K562 (cell line): ENCODE measurements at regions not wholly inside any gene's neighbourhood (a gene's known extent, or its start where the extent isn't known, plus 50 kb on each side); places are given as distances from the start of the nearest gene placed in this dataset.

ENCODE experiments used
- ATAC-seq: fragments of 200-7000 bp; cut with Tn5 transposase; 3 replicates; pipeline ENCODE4 v1.9.1; 2020; ENCODE audit warnings: moderate library complexity
- BruUV-seq: library from RNA; stranded (reverse); fragments of 400-500 nt; replicated peaks from 2 replicates; lab custom pipeline; 2021; lab: Mats Ljungman, UMichigan
- CTCF ChIA-PET: fragments of 300-600 bp; formaldehyde crosslinking; extraction: SDS; loops from one replicate; lab custom pipeline; 2021; ENCODE audit warnings: low intra/inter-chr PET ratio; lab: Yijun Ruan, JAX
- POLR2A ChIA-PET: fragments of 300-600, 350-650 bp; sonication (Branson Sonifier 250); formaldehyde crosslinking; extraction: SDS; loops from one replicate; lab custom pipeline; 2021; ENCODE audit warnings: antibody characterized with exemption, inconsistent platforms; lab: Yijun Ruan, JAX
- DNase-seq, 4 experiments: peaks; one replicate each; pipeline versions ENCODE4 v3.0.0 to v3.0.0-alpha.2; 2011 to 2018; ENCODE audit warnings: low spot score in 3 of 4, mixed read lengths in 3 of 4; ENCODE audit errors: extremely low read depth in 1 of 4
- FAIRE-seq: peaks from 2 replicates; lab custom pipeline; 2011; peaks lifted over from hg19 to GRCh38; lab: Jason Lieb, UNC
- H2AFZ ChIP-seq: 2 replicates; pipeline ENCODE4 v1.6.0; 2011; ENCODE audit warnings: low read depth, low read length, control low read depth, inconsistent platforms
- H3K27ac ChIP-seq: fragments of 200-600 bp; 3 replicates; pipeline ENCODE4 v1.8.0; 2011; ENCODE audit warnings: low read depth, mild to moderate bottlenecking, control low read depth, inconsistent platforms, low read length, moderate library complexity, mixed read lengths; ENCODE audit errors: extremely low read depth
- H3K27me3 ChIP-seq, 2 experiments: fragments of 300-600 bp in 1 of 2; 2 replicates in 1 of 2; 3 replicates in 1 of 2; pipeline versions ENCODE4 v1.6.0 to v1.8.0; 2011; ENCODE audit warnings: inconsistent platforms in 2 of 2, low read length in 2 of 2, mild to moderate bottlenecking in 1 of 2, mixed read lengths in 1 of 2, moderate library complexity in 1 of 2; ENCODE audit not compliant: control insufficient read depth in 2 of 2, insufficient read depth in 2 of 2
- H3K36me3 ChIP-seq: fragments of 300-600 bp; 3 replicates; pipeline ENCODE4 v1.8.0; 2011; ENCODE audit warnings: mild to moderate bottlenecking, low read length, inconsistent platforms; ENCODE audit not compliant: control insufficient read depth, insufficient read depth
- H3K4me1 ChIP-seq, 2 experiments: fragments of 200-600 bp in 1 of 2; replicated peaks in 1 of 2; 2 replicates in 1 of 2; 3 replicates in 1 of 2; pipeline versions ENCODE4 v1.5.1 to v1.8.0; 2011; ENCODE audit warnings: inconsistent platforms in 2 of 2, low read length in 2 of 2, mild to moderate bottlenecking in 1 of 2, mixed read lengths in 1 of 2, moderate library complexity in 1 of 2; ENCODE audit not compliant: control insufficient read depth in 2 of 2, insufficient read depth in 2 of 2
- H3K4me2 ChIP-seq: 2 replicates; pipeline ENCODE4 v1.6.1; 2011; ENCODE audit warnings: low read length, control low read depth, inconsistent platforms, mixed read lengths; ENCODE audit not compliant: insufficient read depth
- H3K4me3 ChIP-seq: fragments of 200-600 bp; sonication (generic), shearing (Covaris generic); 2 replicates; pipeline ENCODE4 v1.5.1; 2016; ENCODE audit warnings: control low read depth, inconsistent platforms
- H3K79me2 ChIP-seq: fragments of 200-600 bp; 3 replicates; pipeline ENCODE4 v1.8.0; 2011; ENCODE audit warnings: low read length, inconsistent platforms; ENCODE audit not compliant: control insufficient read depth, insufficient read depth
- H3K9ac ChIP-seq, 2 experiments: 2 replicates each; pipeline versions ENCODE4 v1.6.0 to v1.6.1; 2011; ENCODE audit warnings: low read depth in 2 of 2, low read length in 2 of 2, control low read depth in 1 of 2, inconsistent platforms in 1 of 2, mild to moderate bottlenecking in 1 of 2, mixed read lengths in 1 of 2; ENCODE audit not compliant: insufficient read depth in 1 of 2
- H3K9me1 ChIP-seq: one replicate; pipeline ENCODE4 v1.6.0; 2011; ENCODE audit warnings: inconsistent platforms, mild to moderate bottlenecking, low read length, moderate library complexity; ENCODE audit not compliant: control insufficient read depth, insufficient read depth
- H3K9me3 ChIP-seq: replicated peaks from 2 replicates; pipeline ENCODE4 v1.5.1; 2011; ENCODE audit warnings: low read depth, low read length, inconsistent platforms; ENCODE audit not compliant: control insufficient read depth, insufficient read depth
- H4K20me1 ChIP-seq: replicated peaks from 2 replicates; pipeline ENCODE4 v1.6.1; 2011; ENCODE audit warnings: low read length, inconsistent platforms, mixed read lengths; ENCODE audit not compliant: control insufficient read depth, insufficient read depth
- FOS ChIP-seq: IDR thresholded peaks from 3 replicates; pipeline ENCODE4 v1.6.1; 2011; ENCODE audit not compliant: insufficient read length; ENCODE audit errors: extremely low read depth
- HMGN3 ChIP-seq: IDR thresholded peaks from 2 replicates; pipeline ENCODE4 v1.6.1; 2011; ENCODE audit warnings: borderline replicate concordance, low read depth, mild to moderate bottlenecking, mixed read lengths, low read length; ENCODE audit not compliant: insufficient read length; ENCODE audit errors: extremely low read depth
- KAT7 ChIP-seq: sonication (generic); formaldehyde crosslinking; IDR thresholded peaks from 2 replicates; pipeline ENCODE4 v1.8.0; 2022; ENCODE audit warnings: missing genetic modification reagents, mild to moderate bottlenecking, borderline replicate concordance
- NCOR1 ChIP-seq: fragments of 450-650 bp; IDR thresholded peaks from 2 replicates; pipeline ENCODE4 v1.6.1; 2016; ENCODE audit warnings: mild to moderate bottlenecking, moderate library complexity
- SAP30 ChIP-seq: fragments of 200-600 bp; sonication (generic); IDR thresholded peaks from 2 replicates; pipeline ENCODE4 v1.6.1; 2012; ENCODE audit warnings: borderline replicate concordance, low read depth, mild to moderate bottlenecking, moderate library complexity, low read length, control low read depth, inconsistent platforms; ENCODE audit not compliant: insufficient read depth, poor library complexity, severe bottlenecking
- STAT5A ChIP-seq: IDR thresholded peaks from 2 replicates; pipeline ENCODE4 v1.6.1; 2012; ENCODE audit warnings: low read length, inconsistent platforms, borderline replicate concordance
- ZNF316 ChIP-seq: fragments of 450-650 bp; IDR thresholded peaks from 2 replicates; pipeline ENCODE4 v1.6.1; 2016
- ZNF644 ChIP-seq: fragments of 200-800 bp; sonication (Bioruptor generic); IDR thresholded peaks from 2 replicates; pipeline ENCODE4 v1.6.1; 2016; ENCODE audit warnings: low read depth, missing genetic modification characterization, missing compliant biosample characterization
- WGBS: fragments of 100-300 bp; shearing (Covaris generic); methylation state at CpG from one replicate; pipeline ENCODE4 v1.1.6; 2016; ENCODE audit warnings: low coverage, mixed read lengths; ENCODE audit not compliant: insufficient coverage; ENCODE audit errors: missing lambda C conversion rate; 5-methylcytosine and 5-hydroxymethylcytosine counted together
- in situ Hi-C: fragments of 300-500 bp; cut with MboI; formaldehyde crosslinking; loops from 4 replicates; pipeline ENCODE4 v1.15.0; 2018; ENCODE audit warnings: inconsistent platforms, mixed read lengths
- intact Hi-C: fragments of 100-400 bp; cut with micrococcal nuclease; formaldehyde crosslinking; loops from 2 replicates; pipeline ENCODE4 v1.14.2; 2022
- TF ChIP-seq, protein P1 (sequence below): fragments of 250-450 bp; sonication (Bioruptor Pico); IDR thresholded peaks from 2 replicates; pipeline ENCODE4 v1.5.0; 2022; ENCODE audit warnings: mild to moderate bottlenecking
- TF ChIP-seq, protein P2 (sequence below): fragments of 250-450 bp; sonication (Bioruptor Pico); IDR thresholded peaks from 2 replicates; pipeline ENCODE4 v1.4.0; 2020; ENCODE audit warnings: mild to moderate bottlenecking, moderate library complexity, borderline replicate concordance
- TF ChIP-seq, protein P3 (sequence below): conservative IDR thresholded peaks from 2 replicates; pipeline ENCODE4 v1.6.1; 2011; ENCODE audit warnings: low read depth, mild to moderate bottlenecking, low read length; ENCODE audit not compliant: control insufficient read depth

DNA sequence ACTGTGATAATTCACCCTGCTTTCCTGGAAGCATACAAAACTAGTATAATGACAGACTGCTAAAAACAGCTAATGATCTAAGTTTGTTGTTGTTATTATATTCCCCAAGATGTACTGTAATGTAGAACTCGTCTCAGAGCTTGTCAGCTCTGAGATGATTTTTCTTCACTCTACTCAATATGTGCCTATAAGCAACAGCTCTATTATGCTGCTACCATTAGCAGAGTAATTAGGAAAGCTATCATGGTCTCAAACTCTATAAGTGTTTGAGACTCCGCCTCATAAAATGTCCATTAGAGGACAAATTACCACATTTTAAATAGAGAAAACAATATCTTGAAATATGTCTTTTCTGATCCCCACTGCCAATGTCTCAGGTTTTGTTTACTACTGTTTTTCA lies 476.5 kb upstream of the PCDH15 start:
- Histone ChIP-seq H3K4me3 (no peak overlapping the region), H3K79me2 (no peaks in the 10 kb centered on the region), H3K9ac (no peak overlapping the region), H2AFZ (no peak overlapping the region), H3K9me3 (no peaks in the 10 kb centered on the region), H3K4me2 (no peak overlapping the region), H3K4me1 (no peaks in the 10 kb centered on the region), H3K36me3 (no peaks in the 10 kb centered on the region), H4K20me1 (no peaks in the 10 kb centered on the region), H3K27ac (no peak overlapping the region), H3K9me1 (no peaks in the 10 kb centered on the region), H3K27me3 (no peaks in the 10 kb centered on the region)
- ATAC-seq (no peak), DNase-seq (no peak), FAIRE-seq (no peak)
- no TSS peak for BruUV-seq
- TF ChIP-seq ZNF644 (tag) (no peak), FOS (no peak), NCOR1 (no peak), ZNF316 (no peak), KAT7 (CRISPR knock-in tag) (no peak), HMGN3 (no peak), SAP30 (no peak), STAT5A (no peak)
- TF ChIP-seq, protein P1, sequence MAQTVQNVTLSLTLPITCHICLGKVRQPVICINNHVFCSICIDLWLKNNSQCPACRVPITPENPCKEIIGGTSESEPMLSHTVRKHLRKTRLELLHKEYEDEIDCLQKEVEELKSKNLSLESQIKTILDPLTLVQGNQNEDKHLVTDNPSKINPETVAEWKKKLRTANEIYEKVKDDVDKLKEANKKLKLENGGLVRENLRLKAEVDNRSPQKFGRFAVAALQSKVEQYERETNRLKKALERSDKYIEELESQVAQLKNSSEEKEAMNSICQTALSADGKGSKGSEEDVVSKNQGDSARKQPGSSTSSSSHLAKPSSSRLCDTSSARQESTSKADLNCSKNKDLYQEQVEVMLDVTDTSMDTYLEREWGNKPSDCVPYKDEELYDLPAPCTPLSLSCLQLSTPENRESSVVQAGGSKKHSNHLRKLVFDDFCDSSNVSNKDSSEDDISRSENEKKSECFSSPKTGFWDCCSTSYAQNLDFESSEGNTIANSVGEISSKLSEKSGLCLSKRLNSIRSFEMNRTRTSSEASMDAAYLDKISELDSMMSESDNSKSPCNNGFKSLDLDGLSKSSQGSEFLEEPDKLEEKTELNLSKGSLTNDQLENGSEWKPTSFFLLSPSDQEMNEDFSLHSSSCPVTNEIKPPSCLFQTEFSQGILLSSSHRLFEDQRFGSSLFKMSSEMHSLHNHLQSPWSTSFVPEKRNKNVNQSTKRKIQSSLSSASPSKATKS, result no peak
- TF ChIP-seq, protein P2, sequence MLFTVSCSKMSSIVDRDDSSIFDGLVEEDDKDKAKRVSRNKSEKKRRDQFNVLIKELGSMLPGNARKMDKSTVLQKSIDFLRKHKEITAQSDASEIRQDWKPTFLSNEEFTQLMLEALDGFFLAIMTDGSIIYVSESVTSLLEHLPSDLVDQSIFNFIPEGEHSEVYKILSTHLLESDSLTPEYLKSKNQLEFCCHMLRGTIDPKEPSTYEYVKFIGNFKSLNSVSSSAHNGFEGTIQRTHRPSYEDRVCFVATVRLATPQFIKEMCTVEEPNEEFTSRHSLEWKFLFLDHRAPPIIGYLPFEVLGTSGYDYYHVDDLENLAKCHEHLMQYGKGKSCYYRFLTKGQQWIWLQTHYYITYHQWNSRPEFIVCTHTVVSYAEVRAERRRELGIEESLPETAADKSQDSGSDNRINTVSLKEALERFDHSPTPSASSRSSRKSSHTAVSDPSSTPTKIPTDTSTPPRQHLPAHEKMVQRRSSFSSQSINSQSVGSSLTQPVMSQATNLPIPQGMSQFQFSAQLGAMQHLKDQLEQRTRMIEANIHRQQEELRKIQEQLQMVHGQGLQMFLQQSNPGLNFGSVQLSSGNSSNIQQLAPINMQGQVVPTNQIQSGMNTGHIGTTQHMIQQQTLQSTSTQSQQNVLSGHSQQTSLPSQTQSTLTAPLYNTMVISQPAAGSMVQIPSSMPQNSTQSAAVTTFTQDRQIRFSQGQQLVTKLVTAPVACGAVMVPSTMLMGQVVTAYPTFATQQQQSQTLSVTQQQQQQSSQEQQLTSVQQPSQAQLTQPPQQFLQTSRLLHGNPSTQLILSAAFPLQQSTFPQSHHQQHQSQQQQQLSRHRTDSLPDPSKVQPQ (CRISPR knock-in tag), result no peak
- TF ChIP-seq, protein P3, sequence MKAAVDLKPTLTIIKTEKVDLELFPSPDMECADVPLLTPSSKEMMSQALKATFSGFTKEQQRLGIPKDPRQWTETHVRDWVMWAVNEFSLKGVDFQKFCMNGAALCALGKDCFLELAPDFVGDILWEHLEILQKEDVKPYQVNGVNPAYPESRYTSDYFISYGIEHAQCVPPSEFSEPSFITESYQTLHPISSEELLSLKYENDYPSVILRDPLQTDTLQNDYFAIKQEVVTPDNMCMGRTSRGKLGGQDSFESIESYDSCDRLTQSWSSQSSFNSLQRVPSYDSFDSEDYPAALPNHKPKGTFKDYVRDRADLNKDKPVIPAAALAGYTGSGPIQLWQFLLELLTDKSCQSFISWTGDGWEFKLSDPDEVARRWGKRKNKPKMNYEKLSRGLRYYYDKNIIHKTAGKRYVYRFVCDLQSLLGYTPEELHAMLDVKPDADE, result no peak
- 0% methylated on average over 2 of the region's 2 CpGs for WGBS
- ChIA-PET CTCF (no interaction called here), POLR2A (no interaction called here)
- intact Hi-C loops, result no loop called here
- in situ Hi-C loops, result no loop called here
